GM13977 (cell line): ENCODE measurements at regions not wholly inside any gene's neighbourhood (a gene's known extent, or its start where the extent isn't known, plus 50 kb on each side); places are given as distances from the start of the nearest gene placed in this dataset.

Experiments used
- DNase-seq: peaks from one replicate; pipeline ENCODE4 v3.0.0; 2012; ENCODE audit warnings: low spot score
- in situ Hi-C: fragments of 300-500 bp; cut with MboI; formaldehyde crosslinking; loops from one replicate; pipeline ENCODE4 v1.12.0; 2022; ENCODE audit warnings: low sequenced_read_pairs, low pct_unique_long_range_greater_than_20kb, mixed read lengths, inconsistent platforms; ENCODE audit not compliant: unreplicated experiment
- TF ChIP-seq, protein P1 (sequence below): IDR thresholded peaks from 2 replicates; pipeline ENCODE4 v1.5.1; 2012; ENCODE audit warnings: mild to moderate bottlenecking, control low read depth; ENCODE audit not compliant: insufficient read depth; ENCODE audit errors: extremely low read depth, missing control alignments

DNA sequence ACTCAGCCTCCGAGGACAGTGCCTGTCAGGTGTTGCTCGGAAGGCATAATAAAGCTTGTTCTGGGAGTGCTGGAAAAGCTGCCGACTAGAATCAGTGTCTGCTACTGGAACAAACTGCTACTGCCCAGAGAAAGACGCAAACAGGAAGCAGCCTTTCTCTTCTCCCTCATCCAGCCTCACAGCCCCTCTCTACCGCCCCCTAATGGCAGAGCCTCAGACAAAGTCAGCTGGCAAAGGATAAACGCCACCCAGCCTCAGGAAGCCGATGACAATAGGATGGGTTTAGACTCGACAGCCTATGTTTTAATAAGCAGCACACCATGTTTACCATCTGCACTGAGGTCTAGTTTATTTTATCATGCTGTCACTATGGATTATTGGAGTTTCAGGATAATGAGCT lies 169.5 kb upstream of the LYZL1 start:
- TF ChIP-seq, protein P1, sequence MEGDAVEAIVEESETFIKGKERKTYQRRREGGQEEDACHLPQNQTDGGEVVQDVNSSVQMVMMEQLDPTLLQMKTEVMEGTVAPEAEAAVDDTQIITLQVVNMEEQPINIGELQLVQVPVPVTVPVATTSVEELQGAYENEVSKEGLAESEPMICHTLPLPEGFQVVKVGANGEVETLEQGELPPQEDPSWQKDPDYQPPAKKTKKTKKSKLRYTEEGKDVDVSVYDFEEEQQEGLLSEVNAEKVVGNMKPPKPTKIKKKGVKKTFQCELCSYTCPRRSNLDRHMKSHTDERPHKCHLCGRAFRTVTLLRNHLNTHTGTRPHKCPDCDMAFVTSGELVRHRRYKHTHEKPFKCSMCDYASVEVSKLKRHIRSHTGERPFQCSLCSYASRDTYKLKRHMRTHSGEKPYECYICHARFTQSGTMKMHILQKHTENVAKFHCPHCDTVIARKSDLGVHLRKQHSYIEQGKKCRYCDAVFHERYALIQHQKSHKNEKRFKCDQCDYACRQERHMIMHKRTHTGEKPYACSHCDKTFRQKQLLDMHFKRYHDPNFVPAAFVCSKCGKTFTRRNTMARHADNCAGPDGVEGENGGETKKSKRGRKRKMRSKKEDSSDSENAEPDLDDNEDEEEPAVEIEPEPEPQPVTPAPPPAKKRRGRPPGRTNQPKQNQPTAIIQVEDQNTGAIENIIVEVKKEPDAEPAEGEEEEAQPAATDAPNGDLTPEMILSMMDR, result peak; percentile 11
- in situ Hi-C loops, result no loop called here
- DNase-seq, result no peak

DNA sequence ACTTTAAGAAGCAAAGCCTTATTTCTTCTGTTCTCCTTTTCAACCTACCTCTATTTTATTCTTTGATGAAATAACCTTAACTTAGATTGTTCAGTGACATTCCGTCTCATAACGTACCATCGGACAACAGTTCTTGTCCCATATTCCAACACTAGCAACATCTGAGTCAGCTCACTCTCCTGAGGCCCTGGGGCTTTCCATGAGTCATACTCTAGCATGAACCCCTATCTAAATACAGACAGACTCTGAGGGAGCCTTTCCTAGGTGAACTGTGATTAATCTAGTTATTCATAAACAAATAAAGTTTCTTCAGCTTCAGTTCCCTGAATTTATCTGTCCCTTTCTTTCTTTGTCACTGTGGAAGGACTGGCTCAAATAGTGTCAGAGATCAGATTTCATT lies 168.7 kb upstream of the LYZL1 start:
- TF ChIP-seq, protein P1, result no peak
- in situ Hi-C loops, result no loop called here
- DNase-seq, result no peak

DNA sequence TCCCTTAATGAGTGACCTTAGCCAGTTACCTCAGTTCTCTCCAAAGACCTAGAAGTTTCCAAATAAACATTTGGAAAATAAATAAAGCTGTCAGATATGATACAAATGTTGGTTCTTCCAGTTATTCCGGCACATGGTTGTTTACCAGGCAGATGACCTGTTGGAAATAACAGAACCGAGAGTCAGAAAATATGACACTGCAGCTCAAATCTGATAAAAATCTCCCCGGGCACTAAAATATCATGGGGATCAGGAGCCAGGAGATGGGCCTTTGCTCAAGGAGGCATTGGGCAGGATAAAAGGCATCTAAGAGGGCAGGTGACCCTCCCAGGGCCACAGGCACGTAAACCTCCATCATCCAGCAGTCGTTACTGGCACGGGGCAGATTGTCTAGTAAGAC lies 164.0 kb upstream of the LYZL1 start:
- in situ Hi-C loops, result no loop called here
- no peak for DNase-seq
- TF ChIP-seq, protein P1, result no peak

DNA sequence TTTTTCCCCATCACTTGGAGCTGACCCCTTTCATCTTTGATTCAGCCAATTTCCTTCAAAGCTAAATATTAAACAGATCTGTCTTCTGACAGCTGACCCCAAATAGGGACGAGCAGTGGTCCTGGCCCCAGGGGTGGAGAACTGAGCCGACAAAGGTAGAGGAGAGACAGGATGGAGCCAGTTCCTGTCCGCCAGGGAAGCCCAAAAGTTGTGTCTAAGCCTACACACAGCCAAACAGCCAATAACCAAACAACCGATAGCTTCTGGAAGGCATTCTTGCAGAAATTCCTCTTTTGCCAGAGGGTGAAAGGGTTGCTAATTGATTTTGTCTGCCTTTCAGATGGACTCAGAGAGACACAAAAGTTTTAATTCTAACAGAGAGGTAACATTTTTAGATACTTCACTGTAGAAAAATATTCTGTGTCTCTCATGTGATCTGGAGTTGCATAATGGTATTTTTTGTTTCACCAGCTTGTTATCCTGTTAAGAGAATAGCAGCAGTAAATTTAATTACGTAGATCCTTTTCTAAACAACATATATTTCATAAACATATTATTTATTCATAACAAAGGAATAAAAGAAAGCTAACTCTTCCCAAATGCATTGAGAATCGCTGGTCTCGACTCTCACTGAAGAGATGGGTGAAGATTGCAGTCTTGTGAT lies 161.7 kb upstream of the LYZL1 start:
- DNase-seq, result no peak
- in situ Hi-C loops, result no loop called here
- TF ChIP-seq, protein P1, result no peak

DNA sequence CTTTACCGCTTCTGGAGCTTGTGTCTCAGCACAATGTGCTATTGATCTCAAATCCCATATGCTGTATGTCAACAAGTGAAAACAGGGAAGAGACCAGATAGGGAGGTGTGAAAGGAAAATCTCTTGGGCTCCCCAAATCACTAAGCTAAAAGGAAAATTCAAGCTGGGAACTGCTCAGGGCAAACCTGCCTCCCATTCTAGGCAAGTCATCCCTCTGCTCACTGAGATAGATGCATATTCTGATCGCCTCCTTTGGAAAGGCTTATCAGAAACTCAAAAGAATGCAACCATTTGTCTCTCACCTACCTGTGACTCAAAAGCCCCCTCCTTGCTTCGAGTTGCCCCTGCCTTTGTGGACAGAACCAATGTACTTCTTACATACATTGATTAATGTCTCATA lies 161.1 kb upstream of the LYZL1 start:
- TF ChIP-seq, protein P1, result no peak
- in situ Hi-C loops, result no loop called here
- DNase-seq, result no peak

DNA sequence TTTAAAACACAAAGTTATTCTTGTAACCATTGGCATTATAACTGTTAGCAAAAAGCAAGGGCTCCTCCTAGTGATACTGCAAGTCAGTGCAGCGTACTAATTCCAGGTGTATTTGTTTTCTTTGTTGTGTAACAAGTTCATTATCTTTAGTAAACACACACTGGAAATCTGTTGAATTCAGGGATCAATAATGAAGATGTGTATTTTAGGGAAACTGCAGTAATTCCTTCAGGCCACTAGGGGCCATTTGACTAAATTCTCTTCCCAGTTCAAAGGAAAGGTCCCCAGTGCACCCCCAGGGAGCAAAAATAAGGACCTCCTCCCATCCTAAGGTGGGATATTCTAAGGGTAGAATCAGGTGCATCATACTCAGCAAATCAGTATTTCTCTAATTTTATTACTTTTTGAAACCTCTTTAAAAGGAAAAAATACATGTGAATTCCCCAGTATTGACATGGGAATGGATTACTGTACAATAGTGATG lies 158.6 kb upstream of the LYZL1 start:
- TF ChIP-seq, protein P1, result peak; percentile 45
- peak; percentile 26 for DNase-seq
- in situ Hi-C loops, result no loop called here
